ENCODE measurements at regions not wholly inside any gene's neighbourhood (a gene's known extent, or its start where the extent isn't known, plus 50 kb on each side); places are given as distances from the start of the nearest gene placed in this dataset.

GRCh38 chr12:60672949-60673348 lies 1077.1 kb downstream of the SLC16A7 start:
- TF ChIP-seq CTCF (IDR thresholded peaks at IDR 0.05; ENCODE audit: insufficient read depth, low read length, poor library complexity, severe bottlenecking) (no peak), EZH2phosphoT487 (conservative IDR thresholded peaks at IDR 0.05; ENCODE audit: low read length) (no peak)
